NCI-H226 (cell line): ENCODE measurements at regions not wholly inside any gene's neighbourhood (a gene's known extent, or its start where the extent isn't known, plus 50 kb on each side); places are given as distances from the start of the nearest gene placed in this dataset.
"Not testable (repeated sequence)": the region's sequence is repeated elsewhere in the genome, so short reads cannot be mapped to it uniquely, and the experiment has no call there.

Experiments used
- DNase-seq: peaks from one replicate; pipeline ENCODE4 v3.0.0-alpha.2; 2015

DNA sequence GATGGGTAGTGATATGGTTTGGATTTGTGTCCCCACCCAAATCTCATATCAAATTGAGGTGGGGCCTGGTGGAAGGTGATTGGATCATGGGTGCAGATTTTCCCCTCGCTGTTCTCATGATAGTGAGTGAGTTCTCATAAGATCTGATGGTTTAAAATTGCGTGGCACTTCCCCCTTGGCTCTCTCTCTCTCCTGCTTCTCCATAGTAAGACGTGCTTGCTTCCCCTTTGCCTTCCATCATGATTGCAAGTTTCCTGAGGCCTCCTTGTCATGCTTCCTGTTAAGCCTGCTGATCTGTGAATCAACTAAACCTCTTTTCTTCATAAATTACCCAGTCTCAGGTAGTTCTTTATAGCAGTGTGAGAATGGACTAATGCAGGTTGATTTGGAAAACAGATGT lies 223.2 kb upstream of the APCDD1 start:
- no peak for DNase-seq

DNA sequence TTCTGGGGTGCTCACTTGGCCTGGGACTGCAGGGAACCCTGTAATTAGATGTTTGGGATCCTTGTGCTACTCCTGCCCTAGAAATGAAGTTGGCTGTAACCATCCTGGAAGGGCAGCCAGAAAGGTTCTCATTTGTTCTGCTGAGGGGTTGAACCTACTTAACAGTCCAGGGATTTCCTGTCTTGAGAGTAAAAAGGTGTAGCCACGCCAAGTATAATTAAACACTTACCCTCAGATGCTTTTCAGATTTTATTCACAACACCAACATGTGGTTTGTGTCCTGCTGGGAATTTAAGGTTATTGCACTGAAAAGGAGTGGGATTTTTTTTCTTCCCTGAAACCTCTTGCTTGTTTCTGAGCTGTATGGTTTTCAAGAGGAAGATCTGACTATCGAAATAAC lies 222.4 kb upstream of the APCDD1 start:
- no peak for DNase-seq

DNA sequence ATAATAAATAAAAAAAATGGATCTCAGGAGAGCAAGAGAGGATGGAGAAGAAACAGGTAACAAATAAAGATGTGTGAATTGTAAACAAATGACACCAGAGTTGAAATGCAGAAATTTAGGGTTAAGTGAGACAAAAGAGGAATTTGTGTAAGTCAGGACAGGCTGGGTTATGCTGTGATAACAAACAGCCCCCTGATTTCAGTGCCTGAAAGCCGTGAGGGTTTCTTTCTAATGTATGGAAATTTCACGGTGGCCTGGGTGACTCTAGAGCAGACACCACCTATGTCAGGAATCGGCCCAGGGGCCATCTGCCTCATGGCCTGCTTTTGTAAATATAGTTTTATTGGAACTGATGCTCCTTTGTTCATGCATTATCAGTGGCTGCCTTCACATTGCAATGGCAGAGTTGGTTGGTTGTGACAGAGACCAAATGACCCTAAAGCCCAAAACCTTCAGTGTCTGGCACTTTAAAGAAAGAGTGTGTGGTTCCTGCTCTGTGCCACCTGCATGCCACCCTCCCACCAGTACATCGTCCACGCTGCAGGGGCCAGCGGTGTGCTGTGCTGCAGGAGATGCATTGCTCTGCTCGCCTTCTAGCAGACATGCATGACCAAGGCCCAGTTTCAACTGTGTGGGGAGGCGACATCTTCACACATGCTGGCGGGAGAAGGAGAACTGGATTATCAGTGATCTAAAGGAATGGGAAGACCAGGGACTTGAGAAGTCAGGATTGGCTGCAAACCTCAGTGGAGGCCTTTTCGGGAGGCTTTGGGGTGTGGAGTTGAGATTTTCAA lies 221.2 kb upstream of the APCDD1 start:
- DNase-seq, result no peak

DNA sequence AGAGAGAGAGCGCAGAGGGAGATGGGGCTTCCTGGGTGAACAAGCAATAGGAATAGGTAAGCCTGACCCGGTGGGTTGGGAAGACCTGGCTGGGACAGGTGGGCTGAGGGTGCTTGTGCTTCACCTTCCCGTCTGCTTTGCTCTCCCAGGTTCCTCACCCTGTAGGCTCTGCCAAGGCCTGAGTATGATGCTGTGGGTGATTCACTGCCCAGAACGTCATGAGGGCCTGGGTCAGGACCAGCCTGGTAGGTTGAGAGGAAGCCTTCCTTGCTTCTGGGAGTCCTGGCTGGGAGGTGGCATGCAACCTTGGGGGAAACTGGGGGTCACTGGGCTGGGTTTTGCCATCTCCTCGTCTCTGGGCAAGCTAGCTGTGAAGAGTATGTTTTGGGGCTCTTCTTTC lies 220.2 kb upstream of the APCDD1 start:
- DNase-seq, result no peak

DNA sequence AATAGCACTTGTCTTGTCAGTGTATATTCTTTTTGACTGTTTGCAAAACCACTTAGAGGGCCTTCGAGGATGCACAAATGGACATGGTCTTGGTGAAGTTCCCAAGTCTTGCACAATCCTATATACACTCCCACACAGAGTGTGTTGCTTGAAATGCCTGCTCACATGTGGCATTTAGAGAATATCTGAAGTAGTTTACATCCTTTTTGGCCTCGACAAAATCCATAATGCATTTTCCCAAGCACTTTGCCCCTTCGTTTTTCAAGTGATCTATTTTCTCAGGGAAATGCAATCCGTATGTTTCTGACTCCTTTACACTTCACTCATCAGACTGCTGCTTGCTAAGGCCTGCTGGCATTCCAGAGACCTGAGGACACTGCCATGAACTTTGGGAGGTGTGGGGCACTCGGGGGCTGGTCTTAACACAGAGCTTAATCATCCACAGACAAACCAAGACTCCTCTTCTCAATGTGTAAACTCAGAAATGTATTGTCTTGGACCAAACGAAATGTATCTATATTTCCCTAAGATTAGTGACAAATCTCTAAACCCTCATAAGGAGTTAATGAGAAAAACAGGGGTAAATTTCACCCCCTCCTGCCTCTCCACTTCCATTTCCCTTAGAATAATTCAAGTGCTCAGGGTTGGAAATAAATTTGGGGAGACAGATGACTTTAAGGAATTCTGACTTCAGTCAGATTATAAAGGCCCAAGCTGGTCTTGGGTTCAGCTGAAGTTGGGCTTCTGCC lies 219.3 kb upstream of the APCDD1 start:
- DNase-seq, result peak; percentile 55

DNA sequence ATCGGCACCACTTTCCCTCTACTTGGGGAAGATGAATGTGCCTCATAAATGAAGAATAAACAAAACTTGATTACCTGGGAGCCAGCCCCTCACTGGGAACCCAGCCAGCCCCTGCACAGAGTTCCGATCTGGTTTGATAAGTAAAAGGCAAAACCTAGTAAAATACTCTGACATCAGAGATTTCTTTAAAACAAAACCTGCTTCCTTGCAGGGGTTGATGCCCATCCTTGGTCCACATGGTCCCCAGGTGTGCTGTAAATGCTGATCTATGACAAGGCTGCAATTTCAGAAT lies 218.8 kb upstream of the APCDD1 start:
- no peak for DNase-seq

DNA sequence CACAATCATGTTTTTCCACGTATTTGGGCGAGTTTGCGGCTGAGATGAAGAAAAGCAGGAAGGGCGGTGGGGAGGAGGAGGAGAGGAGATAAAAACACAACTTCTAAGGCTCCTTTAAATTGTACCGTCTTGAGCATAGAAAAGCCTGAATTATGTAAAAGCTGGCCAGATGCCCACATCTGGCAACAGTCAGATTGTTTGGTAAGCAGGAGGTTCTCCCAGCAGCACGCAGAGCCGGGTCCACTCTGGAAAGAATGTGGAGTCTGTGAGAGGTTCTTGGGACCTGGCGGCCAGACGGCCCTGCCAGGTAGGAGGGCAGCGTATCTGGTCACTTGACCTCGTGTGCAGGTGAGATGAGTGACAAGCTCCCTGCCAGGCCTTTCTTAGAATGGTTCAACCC lies 215.3 kb upstream of the APCDD1 start:
- DNase-seq, result no peak

DNA sequence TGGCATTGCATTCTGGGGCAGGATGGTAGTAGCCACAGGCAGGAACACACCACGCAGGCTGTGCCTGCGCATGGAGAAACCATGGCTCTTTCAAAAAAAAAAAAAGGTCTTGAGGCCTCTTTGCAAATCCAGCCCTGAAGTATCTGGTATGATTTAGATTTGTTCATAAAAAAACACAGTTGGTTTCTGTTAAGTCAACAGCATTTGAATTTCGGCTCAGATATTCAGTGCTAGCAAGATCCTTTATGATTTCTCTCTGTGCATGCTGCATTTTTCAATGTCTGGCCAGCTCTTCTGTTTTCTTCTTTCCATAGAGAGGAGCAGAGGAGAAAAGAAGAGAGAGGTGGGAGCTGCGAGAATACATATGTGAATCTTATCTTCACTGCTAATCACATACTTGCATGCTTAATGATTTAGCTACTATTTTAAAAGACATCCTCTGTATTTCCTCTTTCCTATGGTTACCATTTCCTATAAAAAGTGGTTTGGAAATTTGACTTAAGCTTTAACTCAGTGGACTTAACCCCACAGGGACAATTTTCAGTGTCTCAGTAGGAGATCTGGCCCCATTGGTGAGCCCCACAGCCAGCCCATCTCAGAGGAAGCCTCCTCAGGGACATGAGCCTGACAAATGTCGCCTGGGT lies 214.3 kb upstream of the APCDD1 start:
- no peak for DNase-seq

DNA sequence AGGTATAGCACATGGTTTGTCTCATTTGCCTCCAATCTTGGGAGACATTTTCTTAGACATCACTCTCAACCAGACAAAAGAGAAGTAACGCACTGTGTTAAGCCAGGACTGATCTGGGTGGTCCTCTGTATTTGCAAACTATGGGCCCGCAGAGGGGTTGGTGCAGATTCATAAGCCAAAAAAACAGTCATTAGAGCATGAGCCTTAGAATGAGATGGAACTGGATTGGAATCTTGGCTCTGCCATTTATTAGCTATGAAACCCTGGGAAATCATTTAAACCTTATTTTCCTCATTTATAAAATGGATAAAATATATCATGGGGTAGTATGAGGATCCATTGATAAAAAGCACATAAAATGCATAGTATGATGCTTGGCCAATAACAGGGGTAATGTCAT lies 213.5 kb upstream of the APCDD1 start:
- DNase-seq, result no peak

DNA sequence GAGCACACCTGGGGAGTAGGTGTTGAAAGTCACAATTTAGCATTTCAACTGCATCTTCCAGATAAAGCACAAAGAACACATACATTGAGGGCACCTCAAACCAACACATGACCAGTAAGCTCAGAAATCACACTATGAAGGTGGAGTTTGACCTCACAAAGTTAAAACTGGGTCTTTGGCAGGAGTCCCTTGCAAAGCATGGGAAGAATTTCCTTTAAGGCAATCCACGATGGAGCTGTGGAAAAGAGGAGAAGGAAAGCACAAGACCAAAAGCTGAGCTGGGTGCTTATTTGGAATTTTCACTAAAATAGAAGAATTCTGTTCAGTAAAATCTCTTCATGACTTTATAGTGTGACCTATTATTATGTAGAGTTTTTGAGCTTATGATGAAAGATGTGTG lies 212.9 kb upstream of the APCDD1 start:
- no peak for DNase-seq

DNA sequence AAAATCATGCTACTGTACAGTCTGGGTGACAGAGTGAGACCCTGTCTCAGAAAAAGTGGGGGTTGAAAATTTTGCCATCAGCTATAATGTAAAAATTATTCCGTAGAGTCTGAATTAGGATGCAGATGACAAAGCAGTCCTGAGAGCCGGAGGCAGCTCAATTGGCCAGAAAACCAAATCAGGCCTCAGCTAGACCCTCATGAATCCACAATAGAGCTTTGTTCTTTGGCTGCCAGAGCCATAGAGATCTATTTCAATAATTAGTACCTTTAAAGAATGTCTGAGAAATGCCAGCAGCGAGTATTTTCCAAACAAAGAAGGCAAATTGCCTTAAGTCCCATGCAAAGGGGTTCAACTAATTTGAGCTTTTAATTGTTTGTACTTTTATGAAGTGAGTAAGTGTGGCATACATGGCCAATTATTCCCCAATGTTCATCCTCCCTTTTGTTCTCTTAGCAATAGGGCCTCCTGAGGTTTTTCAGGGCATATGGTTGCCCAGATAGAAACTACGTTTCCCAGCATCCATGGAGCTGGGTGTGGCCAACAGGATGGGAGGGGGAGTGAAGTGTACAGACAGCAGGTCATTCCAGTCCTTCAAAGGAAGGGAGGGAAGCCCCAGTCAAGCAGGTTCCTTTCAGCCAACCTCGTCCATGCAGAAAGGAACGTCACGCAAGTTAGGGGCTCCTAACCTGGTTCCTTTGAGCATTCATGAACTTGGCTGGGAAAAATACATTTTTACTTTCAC lies 211.3 kb upstream of the APCDD1 start:
- no peak for DNase-seq

DNA sequence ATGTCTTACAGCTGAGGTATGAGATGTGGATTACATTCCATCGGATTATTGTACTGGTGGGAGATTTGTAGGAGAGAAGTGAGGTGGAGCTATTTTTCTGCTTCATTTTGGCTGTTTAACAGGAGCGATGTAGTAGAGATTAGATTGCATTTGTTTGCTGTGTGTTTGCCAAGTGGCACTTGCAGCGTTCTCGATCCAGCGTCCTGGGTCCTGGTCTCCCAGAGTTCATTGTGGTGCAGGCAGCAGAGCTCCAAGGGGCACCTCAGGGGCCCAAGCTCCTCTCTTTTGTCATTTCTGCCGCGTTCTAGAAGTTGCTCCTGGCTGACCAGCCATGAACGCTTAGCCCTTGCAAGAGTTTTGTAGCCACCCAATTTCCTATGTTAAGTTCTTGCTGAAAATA lies 210.1 kb upstream of the APCDD1 start:
- DNase-seq, result no peak

DNA sequence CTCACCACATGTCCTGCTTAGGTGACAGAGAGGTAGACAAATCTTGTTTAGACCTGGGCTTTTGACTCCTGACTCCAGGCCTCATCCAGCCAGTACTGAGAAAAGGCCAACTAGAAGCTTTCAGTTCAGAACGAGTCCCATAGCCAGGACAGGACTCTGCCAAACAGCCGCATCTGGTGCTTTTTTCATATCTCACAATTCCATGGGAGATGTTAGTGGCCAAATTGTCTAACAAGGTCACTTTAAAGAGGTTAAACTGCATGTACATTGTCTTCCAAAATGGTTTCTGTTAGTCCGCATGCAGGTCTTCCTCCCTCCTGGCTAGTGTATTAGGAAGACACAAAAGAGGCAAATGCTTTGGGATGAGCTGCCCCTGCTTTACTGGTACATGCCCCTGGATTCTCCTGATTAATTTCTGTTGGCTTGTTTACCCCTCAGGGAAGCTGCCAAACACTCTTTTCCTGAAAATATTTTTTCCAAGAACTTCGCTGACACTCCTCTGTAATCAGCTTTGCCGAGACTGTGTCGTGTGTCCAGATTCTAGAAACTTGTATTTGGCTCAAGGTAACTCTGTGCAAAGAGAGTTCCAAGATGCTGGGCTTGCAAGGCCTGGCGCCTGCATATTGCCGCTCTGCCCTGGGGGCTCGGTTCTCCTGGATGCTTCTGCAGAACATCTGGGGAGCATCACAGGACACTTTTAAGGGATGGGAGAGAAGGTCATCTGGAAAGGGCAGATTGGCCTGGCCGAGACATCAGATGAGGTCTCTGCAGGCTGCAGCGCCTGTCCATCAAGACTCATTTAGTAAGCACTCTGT lies 209.2 kb upstream of the APCDD1 start:
- no peak for DNase-seq

DNA sequence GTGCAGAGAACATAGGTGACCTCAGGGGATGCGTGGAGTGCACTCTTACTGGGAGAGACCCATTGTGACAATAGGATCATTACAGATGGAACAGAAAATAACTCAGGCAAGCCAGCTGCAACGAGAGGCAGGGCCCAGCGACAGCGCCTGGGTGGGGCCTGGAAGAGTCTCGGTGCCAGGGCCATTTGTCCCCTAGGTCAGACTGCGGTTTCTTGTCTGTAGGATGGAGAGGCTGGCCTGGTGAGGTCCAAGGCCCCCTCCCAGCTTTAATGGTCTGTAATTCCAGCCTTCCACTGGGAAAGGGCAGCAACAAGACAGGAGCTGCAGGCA lies 208.6 kb upstream of the APCDD1 start:
- DNase-seq, result no peak

DNA sequence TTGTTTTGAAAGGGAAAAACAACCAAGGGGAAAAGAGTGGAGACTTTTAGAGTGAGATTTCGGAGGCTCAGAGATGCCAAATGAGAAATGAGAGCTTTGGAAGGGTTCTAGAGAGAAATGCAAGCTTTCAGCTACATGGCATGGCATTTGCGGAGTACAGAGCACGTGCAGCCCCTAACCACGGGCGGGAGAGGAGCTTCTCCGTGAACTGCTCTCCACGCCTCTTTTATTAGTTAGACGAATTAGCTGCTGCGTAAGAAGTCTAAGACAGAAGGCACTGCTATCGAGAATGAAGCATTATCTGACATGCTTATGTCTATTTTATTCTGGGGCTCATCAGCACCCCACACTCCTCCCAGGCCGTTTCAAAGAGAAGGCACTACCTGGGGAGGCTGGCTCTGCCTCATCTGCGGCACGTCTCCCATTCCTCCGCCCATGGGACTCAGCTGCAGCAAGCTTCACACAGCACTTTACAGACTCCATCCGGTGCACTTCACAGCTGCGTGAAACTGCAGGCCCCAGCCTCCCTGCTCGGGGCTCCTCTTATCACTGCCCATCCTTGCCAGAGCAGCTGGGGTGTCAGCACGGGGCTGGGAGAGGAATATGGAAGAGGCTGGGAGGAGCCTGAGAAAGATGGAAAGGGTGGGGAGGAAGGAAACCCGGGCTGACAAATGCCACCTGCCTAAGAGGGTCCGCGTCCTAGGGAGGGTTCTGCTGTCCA lies 207.3 kb upstream of the APCDD1 start:
- no peak for DNase-seq

DNA sequence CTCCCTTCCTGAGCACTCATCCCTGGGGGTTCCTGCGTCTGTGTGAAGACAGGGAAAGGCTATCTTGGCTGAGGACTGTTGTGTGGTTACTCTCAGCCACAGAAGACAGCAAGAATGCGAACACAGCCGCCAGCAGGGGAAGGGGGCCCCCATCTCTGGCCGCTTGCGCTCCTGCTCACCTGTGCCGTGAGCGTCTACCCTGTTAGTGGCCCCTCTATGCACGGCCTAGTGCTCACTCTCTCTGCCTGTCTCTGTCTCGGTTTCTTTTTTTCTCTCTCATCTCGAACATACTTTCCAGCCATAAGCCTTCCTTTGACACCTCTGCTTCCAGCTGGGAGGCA lies 206.7 kb upstream of the APCDD1 start:
- DNase-seq, result no peak

DNA sequence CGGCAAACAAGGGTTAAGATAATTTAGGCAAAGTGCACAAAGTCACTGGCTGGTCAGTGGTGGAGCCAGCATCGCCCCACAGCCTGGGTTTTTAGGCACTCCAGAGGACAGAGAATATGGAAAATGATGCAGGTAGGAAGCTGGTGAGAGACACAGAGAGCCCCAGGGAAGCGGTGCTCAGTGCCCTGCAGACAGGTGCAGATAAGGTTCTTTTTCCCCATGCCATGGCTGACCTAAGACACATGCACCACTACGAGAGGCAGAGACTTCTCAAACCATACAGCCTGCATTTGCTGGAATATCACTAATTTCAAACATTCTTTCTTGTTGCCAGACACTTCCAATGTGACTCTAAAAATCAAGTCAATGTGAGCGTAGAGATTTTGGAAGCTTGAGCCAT lies 205.7 kb upstream of the APCDD1 start:
- no peak for DNase-seq

DNA sequence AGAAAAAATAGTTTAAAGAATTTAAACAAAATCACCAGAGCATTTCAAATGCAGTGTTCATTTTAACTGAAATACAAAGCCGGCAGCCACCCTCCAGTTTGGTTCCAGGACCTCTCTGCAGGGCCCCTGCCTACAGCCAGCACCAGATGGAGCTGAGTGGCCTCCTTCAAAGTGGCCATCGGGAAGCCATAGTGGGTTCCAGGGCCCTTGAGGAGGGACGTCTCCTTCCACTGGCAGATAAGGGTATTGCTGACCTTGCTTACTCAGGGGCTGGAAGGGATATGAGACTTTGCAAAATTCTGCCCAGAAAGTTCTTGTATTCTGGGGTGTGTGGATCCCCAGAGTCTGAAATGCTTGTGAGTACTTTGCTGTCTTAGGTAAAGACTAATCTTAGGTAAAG lies 205.2 kb upstream of the APCDD1 start:
- no peak for DNase-seq

DNA sequence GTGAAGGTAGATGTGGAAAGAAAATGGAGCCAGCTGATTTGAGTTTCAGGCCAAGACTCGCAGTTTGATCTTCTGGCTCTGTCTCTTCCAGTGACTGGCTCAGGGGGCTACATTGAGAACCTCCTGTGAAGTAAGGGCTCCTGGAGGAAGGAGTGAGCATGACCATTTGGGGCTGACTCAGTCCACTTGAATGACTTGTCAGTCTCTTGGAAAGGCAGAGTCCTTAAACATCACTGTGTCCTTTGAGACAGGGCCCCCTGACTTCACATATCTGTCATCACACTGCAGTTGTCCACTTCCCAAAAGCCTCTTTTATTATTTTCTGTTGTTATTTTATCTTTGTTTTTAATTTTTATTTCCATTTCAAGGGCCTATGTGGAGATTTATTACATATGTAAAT lies 204.6 kb upstream of the APCDD1 start:
- DNase-seq, result no peak

DNA sequence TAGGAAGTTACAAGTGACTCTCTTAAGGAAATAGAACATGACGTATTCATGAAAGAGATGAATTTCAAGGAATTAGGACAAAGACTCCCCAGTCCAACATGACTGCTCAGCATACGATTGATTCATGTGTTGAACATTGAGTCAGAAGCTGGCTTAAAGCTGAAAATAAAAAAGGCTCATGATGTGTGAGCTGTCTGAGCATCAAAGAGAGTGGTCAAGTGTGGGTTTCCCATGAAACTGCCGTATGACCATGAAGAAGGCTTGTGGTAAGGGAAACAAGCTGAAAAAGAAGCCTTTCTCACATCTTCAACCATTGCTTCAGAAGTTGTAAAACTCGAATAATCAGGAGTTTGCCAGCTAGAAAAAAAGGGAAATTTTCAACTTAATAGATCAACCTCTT lies 201.9 kb upstream of the APCDD1 start:
- DNase-seq, result no peak

DNA sequence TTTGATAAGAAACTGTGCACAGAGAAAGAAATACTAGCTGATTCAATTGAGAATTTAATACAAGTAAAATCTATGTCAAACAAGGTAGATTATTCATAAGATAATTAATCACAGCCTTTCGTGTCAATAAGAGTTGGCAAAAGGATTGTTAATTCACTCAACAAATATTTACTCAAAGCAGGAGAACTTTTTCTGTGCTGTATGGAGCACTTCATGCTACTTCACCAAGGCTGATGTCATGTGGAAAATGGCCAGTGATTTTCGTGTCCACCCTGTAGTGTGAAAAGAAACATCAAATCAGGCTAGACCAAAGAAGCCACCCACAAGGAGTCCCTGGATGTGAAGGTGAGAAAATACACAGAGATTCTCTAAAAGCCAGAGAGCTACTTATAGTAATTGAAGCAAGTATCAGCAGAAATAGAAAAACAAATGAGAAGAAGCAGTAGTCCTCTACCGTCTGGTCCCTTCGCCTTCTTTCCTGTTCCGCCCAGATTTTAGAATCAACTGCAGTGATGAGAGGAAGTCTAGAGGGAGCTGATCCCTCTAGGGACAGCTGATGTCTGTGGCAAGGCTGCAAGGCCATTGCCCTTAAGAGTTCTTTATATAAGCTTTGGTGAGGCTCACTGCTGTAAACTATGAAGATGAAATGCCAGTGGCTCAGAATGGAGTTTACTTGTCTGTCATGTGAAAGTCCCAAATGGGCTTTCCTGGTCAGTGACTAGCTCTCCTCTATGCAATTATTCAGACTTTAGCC lies 201.3 kb upstream of the APCDD1 start:
- no peak for DNase-seq

DNA sequence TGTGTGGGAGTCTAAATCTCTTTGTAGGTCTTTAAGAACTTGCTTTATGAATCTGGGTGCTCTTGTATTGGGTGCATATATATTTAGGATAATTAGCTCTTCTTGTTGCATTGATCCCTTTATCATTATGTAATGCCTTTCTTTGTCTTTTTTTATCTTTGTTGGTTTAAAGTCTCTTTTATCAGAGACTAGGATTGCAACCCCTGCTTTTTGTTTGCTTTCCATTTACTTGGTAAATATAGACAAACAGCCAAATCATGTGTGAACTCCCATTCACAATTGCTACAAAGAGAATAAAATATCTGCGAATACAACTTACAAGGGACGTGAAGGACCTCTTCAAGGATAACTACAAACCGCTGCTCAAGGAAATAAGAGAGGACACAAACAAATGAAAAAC lies 198.2 kb upstream of the APCDD1 start:
- DNase-seq, result not testable (repeated sequence)
